GM19043 (cell line): ENCODE measurements at regions not wholly inside any gene's neighbourhood (a gene's known extent, or its start where the extent isn't known, plus 50 kb on each side); places are given as distances from the start of the nearest gene placed in this dataset.
A peak's percentile ranks its signal among the peaks of the same experiment; 100 is the strongest.
"Not testable (repeated sequence)": the region's sequence is repeated elsewhere in the genome, so short reads cannot be mapped to it uniquely, and the experiment has no call there.

Experiments
- ATAC-seq: cut with Tn5 transposase; IDR thresholded peaks from one replicate; pipeline ENCODE4 v1.9.1; 2021; ENCODE audit warnings: low read depth; ENCODE audit not compliant: unreplicated experiment

DNA sequence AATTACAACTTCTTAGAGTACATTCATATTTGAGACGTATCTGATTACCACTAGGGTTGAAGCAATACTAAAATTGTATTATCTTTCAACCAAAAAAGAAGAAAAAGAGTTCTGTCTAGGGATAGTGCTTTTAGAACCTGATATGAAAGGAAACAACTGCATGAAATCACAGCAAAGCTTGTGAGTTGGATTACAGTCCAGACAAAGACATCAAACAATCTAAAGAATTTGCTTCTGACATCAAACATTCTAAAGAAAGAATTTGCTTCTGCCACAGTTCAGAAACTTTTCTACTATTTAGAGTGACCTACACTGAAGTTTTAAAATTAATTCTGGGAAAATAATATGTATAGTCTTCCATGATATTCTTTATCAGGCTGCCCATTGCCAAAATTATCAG, 1141.1 kb upstream of the ACO1 start:
- no peak for ATAC-seq

DNA sequence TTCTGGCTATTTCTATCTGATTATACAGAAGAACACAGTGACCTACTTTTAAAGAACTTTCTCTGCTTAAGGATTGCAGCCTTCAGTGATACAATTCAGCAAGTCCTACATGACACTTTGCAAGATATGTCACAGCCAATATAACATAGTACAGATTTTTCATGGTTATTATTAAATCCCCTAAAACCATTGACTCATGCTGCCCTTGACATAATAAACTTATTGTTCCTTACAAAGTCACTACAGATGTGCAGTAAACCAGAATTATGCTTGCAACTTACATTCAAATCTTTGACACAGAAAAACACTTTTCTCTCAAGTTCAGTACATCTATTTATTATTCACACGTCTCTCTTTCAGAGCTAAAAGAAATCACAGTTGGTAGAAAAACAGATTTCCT, 1136.3 kb upstream of the ACO1 start:
- no peak for ATAC-seq

DNA sequence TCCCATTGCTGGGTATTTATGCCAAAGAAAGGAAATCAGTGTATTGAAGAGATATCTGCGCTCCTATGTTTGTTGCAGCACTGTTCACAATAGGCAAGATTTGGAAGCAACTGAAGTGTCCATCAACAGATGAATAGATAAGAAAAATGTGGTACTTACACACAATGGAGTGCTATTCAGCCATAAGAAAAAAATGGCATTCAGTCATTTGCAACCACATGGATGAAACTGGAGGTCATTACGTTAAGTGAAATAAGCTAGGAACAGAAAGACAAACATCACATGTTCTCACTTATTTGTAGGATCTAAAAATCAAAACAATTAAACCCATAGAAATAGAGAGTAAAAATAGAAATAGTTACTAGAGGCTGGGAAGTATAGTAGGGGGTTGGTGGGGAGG, 1133.1 kb upstream of the ACO1 start:
- ATAC-seq = no peak

DNA sequence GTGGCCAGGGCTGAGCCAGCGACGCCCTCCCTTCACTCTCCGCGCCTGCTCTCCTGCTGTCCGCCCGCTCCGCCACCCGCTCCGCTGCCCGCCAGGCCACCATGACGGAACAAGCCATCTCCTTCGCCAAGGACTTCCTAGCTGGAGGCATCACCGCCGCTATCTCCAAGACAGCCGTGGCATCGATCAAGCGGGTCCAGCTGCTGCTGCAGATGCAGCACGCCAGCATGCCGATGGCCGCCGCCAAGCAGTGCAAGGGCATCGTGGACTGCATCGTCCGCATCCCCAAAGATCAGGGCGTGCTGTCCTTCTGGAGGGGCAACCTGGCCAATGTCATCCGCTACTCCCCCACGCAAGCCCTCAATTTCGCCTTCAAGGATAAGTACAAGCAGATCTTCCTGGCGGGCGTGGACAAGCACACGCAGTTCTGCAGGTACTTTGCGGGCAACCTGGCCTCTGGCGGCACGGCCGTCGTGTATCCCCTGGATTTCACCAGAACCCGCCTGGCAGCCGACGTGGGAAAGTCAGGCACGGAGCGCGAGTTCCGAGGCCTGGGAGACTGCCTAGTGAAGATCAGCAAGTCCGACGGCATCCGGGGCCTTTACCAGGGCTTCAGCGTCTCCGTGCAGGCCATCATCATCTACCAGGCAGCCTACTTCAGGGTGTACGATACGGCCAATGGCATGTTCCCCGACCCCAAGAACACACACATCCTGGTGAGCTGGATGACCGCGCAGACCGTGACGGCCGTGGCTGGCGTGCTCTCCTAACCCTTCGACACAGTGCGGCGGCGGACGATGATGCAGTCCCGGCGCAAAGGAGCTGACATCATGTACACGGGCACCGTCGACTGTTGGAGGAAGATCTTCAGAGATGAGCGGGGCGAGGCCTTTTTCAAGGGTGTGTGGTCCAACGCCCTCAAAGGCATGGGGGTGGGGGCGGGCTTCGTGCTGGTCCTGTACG, 1130.4 kb upstream of the ACO1 start:
- no peak for ATAC-seq

DNA sequence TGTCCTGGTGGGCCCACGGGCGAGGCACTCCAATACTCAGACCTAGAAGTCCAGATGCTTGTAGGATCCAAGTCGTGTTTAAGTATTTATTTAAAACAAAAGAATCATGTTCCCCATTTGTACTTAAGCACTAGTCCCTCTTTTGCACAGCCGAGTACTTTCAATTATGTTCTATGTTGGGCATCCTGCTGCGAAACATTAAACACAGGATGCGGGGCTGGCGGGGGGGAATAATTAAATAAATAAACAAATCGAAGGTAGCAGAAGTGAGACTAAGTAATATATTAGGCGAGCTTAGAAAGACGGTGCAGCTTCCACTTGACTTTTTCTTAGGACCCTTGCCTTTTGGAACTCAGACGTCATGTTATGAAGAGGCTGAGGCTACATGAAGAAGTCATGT, 1129.2 kb upstream of the ACO1 start:
- no peak for ATAC-seq

DNA sequence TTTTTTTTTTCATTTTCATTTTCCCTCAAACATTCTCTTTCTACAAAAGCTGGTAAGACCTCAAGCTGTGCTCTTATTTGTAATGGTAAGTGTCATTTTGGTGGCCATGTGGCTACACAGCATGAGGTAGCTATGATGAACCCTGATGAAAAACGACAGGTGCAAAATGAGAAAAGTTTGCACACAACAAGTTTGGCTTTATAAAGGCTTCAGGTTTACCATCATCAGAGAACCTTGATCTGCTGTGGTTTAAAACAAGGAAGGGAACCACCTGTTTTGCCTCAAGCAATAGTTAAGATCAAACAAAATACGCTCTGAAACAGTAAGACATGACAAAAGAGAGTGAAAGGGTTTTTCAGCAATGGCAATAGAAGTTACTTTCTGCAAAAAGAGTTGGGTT, 1124.6 kb upstream of the ACO1 start:
- ATAC-seq = no peak

DNA sequence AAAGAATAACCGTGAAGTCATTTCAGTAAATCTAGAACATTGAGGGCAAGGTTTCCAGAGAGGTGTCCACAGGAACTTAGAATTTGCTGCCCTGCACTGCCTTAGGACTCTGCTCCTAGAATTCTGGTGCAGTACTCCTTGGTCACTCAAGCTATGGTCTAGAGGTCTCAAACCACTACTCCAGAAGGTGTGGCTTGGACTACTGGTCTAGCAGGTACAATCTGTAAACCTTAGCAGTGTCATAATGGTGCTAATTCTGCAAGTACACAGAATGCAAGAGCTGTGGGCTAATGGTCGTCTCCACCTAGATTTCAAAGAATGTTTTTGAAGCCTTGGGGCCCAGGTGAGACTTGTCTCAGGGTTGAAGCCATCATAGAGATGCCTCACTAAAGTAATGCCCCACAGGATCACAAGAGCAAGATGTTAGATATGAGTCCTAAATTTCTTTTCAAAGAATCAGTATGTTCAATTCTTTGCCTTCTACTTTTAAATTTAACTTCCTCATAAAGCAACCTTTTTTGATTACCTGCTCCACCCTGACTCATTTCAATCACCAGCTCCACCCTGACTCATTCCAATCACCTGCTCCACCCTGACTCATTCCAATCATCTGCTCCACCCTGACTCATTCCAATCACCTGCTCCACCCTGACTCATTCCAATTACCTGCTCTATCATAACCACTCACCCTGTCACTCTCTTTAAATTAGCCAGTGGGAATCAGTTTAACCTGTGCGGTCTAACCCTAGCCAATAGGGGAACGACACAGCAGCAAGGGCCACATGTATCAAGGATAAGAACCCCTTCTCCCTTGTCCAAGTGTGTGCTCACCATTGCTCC, 1111.8 kb upstream of the ACO1 start:
- ATAC-seq = no peak

DNA sequence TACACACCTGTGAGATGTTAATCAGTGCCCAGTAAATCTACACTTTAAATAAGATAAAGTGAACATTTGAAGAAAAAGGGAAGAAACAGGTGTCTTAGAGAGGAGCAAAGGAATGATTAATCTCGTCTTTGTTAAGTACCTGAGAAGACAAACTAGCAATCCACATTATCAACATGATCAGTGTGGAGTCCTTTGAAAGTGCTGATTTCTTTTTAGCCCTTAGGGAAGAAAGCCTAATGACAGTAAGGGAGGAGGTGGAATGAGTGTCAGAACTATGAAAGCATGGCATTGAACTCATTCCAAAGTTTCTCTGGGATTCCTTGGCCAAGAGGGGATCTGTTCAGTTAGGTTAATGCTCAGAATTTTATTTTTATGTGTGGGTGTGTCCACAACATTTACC, 1109.0 kb upstream of the ACO1 start:
- ATAC-seq = no peak

DNA sequence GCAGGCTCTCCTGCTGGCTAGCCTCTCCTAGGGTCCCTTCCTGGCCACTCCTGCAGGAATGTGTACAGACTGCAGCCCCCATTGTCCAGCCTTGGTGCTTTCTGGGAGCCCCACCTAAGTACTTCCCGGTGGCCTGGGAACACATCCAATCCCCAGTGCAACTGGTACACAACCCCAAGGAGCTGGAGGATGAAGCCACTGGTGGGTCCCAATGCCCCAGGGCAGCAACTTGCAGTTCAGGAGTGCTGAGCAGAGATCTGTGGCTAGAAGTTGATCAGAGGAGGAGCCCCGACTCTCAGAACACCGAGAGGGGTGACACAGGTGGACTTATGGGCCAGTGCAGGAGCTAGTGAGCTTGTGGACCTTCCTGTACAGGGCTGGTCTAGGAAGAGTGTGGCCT, 1093.7 kb upstream of the ACO1 start:
- ATAC-seq = no peak

DNA sequence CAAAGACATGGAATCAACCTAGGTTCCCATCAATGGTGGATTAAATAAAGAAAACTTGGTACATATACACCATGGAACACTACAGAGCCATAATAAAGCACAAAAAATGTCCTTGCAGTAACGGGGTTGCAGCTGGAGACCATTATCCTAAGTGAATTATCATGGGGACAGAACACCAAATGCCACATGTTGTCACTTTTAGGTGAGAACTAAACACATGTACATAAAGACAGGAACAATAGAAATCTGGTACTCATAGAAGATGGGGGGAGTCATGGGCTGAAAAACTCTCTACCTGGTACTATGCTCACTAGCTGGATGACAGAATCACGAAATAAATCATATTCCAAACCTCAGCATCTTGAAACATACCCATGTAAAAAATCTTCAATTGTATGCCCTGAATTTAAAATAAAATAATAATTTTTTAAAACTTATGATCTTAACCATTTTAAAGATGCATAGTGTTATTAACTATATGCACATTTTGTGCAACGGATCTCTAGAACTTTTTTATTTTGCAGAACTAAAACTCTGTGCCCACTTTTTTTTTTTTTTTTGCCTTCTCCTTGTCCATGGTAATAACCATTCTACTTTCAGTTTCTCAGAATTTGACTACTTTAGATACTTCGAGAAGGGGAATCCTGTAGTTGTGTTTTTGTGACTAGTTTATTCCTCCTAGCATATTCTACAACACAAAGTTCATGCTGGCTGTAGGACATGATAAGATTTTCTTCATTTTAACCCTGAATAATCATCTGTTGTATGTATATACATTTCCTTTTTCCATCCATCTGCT, 1081.6 kb upstream of the ACO1 start:
- ATAC-seq = peak; percentile 73

DNA sequence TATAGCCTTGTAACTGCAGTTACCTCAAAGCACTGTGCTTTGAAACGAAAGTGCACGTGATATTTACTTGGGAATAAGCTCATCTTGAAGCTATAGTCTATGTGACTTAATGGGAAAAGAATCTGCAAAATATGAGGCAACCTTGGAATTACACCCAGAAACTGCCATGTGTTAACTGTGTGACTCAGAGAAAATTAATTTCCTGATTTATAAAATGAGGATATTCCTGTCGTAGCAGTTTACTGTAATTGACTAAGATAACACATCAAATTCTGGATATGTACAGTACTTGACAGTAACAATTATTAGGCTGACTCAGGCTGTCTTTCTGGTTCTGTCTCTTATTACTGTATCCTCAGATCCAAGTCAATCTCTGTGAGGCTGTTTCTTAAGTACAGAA, 1079.9 kb upstream of the ACO1 start:
- no peak for ATAC-seq

DNA sequence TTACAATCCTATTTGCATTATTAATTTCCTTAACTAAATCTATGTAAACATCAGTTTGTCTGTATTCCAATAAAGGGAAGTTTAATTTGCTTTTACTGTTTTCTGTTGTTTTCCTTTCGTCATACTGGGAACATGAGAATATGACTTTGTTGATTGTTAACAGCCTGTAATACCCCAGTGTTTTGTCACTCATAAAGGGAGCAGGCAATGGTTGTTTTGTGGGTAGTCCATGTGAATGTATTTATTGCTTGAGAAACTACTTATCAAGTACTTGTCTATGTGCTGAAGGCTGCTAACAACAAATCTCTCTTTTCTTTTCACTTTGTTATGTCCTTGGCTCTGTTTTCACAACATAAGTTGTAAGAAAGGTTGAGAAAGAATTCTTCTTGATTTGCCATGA, 1070.2 kb upstream of the ACO1 start:
- ATAC-seq = no peak

DNA sequence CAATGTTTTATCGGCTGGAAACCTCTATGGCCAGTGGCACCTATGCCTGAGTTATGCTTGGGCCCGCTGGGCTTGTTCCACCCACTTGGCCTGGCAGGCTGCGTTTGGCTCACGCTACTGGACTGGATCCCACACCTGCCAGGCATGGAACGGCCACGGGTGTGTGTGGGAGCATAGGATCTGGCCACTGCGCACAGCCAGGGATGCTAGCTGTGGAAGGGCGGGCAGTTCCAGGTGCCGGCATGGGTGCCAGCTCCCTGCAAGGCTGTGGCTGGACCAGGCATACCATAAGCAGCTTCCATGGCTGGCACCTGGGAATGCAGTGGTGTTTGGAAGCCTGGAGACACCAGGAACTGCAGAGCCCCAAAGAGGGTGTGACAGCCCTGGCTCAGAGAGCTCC, 1063.9 kb upstream of the ACO1 start:
- ATAC-seq = no peak

DNA sequence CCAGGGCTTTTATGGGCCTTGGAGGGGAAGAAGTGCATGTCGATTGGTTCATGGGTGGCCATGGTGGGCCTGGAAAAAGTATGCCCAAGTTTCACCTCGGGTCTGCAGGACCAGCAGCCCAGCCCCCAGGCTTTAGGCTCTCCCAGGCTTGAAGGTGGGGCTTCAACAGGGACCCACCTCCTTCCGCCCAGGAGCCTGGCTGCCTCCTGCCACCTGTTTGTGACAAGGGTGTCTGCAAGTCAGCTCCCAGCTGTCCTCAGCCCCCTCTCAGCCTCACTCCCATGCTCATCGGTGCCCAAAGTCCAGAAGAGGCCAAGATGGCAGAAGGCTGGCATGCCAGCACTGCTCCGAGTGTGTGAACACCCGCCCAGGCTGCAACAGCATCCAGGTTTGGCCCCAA, 1063.2 kb upstream of the ACO1 start:
- ATAC-seq = no peak

DNA sequence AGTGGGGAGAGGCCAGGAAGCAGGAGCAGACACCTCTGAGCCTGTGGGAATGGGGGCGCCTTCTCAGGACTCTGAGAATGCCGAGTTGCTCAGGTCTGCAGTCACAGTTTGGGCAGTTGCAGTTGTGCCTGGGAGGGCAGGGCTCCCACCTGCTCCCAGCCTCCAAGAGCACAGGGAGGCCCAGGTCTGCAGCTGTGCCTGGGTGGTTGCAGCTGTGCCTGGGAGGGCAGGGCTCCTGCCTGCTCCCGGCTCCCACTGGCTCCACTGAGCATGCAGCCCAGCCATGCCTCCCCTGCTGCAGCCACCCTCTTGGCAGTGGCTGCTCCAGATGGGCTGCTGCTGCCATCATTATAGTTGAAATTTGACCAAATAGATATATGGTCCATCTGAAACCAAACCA, 1062.8 kb upstream of the ACO1 start:
- ATAC-seq = no peak

DNA sequence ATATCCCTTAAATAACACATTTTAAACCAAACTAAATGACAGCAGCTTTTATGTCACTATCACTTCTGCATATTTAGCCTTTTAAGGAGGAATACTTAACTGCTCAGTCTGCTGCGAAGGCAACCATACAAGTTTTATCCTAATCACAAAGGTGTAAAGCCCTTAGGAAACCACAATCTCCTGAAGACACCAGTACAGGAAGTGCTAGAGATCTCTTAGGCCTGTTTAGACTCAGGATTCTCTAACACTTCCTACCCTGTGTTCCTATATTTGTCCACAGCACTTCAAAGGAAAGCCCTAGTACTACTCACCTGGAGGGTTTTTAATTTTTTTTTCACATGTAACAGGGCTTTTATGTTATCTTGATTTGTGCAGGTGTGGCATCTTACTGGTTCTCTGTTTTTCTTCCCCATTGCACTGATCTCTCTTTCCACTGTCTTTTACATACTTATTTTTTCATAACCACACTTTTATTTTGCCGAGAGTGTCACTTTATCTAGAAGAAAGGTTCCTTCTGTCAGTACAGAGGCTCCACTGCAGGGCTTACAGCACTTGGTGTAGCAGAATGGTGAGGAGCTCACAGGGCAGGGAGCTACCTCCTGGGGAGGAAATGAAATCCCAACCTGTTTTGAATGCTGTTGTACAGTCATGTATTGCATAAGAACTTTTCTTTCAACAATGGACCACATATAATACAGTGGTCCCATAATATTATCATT, 1060.6 kb upstream of the ACO1 start:
- ATAC-seq = no peak

DNA sequence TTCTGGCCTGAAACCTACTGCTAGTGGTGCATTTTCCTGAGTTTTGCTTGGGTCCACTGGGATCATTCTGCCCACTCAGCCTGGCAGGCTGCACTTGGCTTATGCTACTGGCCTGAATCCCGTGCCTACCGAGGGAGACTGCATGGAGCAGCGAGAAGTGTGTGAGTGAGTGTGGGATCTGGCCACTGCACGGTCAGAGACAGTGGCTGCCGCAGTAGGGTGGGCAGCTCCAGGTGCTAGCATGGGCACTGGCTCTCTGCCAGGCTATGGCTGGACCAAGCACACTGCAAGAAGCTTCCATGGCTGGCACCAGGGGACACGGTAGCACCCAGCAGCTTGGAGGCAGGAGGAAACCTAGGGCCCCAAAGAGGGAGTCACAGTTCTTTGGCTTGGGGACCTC, 1058.7 kb upstream of the ACO1 start:
- no peak for ATAC-seq

DNA sequence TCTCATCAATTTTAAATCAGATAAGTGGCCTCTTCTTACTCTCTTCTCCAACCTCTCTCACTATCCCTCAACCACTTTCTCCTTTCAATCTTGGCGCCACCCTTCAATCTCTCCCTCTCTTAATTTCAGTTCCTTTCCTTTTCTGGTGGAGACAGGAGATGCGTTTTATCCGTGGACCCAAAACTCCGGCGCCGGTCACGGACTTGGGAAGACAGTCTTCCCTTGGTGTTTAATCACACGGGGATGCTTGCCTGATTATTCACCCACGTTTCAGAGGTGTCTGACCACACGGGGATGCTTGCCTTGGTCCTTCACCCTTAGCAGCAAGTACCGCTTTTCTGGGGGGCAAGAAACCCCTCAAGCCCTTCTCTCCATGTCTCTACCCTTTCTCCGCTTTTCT, 1057.6 kb upstream of the ACO1 start:
- ATAC-seq = not testable (repeated sequence)

DNA sequence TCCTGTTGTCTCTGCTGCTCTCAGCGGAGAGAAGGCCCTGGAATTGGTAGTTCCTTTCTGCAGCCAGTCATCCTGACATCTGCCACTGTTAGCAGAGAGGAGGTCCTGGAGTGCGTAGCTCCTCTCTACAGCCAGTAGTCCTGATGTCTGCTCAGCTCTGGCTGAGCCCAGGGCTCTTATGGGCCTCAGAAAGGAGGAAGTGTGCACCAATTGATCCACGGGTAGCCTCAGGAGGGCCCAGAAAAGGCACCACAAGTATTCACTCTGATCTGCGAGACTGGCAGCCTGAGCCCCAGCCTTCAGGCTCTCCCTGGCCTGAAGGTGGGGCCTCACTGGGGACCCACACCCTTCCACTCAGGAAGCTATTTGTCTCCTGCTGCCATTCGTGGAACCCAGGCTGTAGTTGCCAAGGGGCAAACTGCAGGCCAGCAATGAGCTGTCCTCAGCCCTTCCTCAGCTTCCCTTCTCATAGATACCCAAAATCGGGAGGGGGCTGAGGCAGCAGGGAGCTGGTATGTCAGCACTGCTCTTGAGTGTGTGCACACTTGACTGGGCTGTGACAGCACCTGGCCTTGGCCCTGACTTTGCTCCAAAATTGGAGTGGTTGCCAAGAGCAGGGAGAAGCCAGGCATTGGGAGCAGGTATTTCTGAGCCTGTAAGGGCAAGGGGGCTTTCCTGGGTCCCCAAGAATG, 1049.5 kb upstream of the ACO1 start:
- no peak for ATAC-seq
